Adrenal gland (tissue), 9 donors: ENCODE measurements at regions not wholly inside any gene's neighbourhood (a gene's known extent, or its start where the extent isn't known, plus 50 kb on each side); places are given as distances from the start of the nearest gene placed in this dataset.

Source experiments
- DNase-seq, 7 donors: peaks; one replicate each; pipeline ENCODE4 v3.0.0-alpha.2; 2019 to 2020
- H3K27ac ChIP-seq, 5 donors: fragments of 200-600 bp; sonication (generic) in 4 of 5; 1 replicate in 3 of 5; 2 replicates in 2 of 5; pipeline versions ENCODE4 v1.5.1 to v1.8.0; 2016 to 2020; ENCODE audit warnings: mild to moderate bottlenecking in 1 of 5
- H3K27me3 ChIP-seq: fragments of 200-600 bp; 2 replicates; pipeline ENCODE4 v1.8.0; 2021
- H3K36me3 ChIP-seq, 2 donors: fragments of 200-600 bp; replicated peaks in 1 of 2; 1 replicate in 1 of 2; 2 replicates in 1 of 2; pipeline versions ENCODE4 v1.5.1 to v1.8.0; 2018 to 2022
- H3K4me1 ChIP-seq, 2 donors: fragments of 200-600 bp; replicated peaks in 1 of 2; 1 replicate in 1 of 2; 2 replicates in 1 of 2; pipeline versions ENCODE4 v1.5.1 to v1.8.0; 2018 to 2021
- H3K4me3 ChIP-seq, 4 donors: fragments of 200-600 bp; sonication (generic) in 3 of 4; one replicate each; pipeline ENCODE4 v1.5.1; 2016 to 2018
- H3K9me3 ChIP-seq, 3 donors: fragments of 200-600 bp; sonication (generic) in 1 of 3; replicated peaks in 1 of 3; 1 replicate in 2 of 3; 2 replicates in 1 of 3; pipeline versions ENCODE4 v1.5.1 to v1.8.0; 2016 to 2021
- POLR2A ChIP-seq, 2 donors: fragments of 450-650 bp; IDR thresholded peaks; one replicate each; pipeline ENCODE4 v1.6.1; 2017; ENCODE audit warnings: antibody characterized with exemption in 2 of 2, mild to moderate bottlenecking in 2 of 2, moderate library complexity in 1 of 2
- WGBS, 4 donors: extraction: QIAGEN DNeasy Blood & Tissue Kit in 2 of 4; methylation state at CpG; one replicate each; pipeline versions ENCODE4 v1.1.5 to v1.1.7; 2013 to 2017; 5-methylcytosine and 5-hydroxymethylcytosine counted together
- intact Hi-C, 2 donors: fragments of 100-400 bp; cut with DNase I; formaldehyde crosslinking; loops; one replicate each; pipeline versions ENCODE4 v1.14.1 to v1.15.0; 2022 to 2023
- TF ChIP-seq, protein P1 (sequence below), 6 experiments: fragments of 450-650 bp in 4 of 6; fragments of 200-600 bp in 2 of 6; sonication (generic) in 1 of 6; IDR thresholded peaks; 1 replicate in 5 of 6; 2 replicates in 1 of 6; pipeline versions ENCODE4 v1.5.1 to v1.8.0; 2016 to 2021; ENCODE audit warnings: antibody characterized with exemption in 6 of 6, mild to moderate bottlenecking in 2 of 6, moderate library complexity in 1 of 6
- donor health status: healthy with polysubstance abuse.
- donor health status: Bipolar disorder and iron deficiency.
- donor health status: DM: yes; HTN: yes; CAD: no.
- donor health status: DM: no; HTN: no; CAD: no.
- donor health status: DM: no; HTN: no; CAD: no.

GRCh38 chr9:29043072-29043471 lies 1469.8 kb upstream of the C9orf72 start:
- no peak for DNase-seq
- no peak overlapping the region for H3K27ac ChIP-seq
- no peaks in the 10 kb centered on the region for H3K9me3 ChIP-seq
- H3K4me1 ChIP-seq, result no peaks in the 10 kb centered on the region
- intact Hi-C loops, result no loop called here
- no peaks in the 10 kb centered on the region for H3K36me3 ChIP-seq
- no peak overlapping the region for H3K4me3 ChIP-seq
- H3K27me3 ChIP-seq, result no peaks in the 10 kb centered on the region
- no peak for TF ChIP-seq POLR2A (IDR thresholded peaks at IDR 0.05)
- TF ChIP-seq, protein P1, sequence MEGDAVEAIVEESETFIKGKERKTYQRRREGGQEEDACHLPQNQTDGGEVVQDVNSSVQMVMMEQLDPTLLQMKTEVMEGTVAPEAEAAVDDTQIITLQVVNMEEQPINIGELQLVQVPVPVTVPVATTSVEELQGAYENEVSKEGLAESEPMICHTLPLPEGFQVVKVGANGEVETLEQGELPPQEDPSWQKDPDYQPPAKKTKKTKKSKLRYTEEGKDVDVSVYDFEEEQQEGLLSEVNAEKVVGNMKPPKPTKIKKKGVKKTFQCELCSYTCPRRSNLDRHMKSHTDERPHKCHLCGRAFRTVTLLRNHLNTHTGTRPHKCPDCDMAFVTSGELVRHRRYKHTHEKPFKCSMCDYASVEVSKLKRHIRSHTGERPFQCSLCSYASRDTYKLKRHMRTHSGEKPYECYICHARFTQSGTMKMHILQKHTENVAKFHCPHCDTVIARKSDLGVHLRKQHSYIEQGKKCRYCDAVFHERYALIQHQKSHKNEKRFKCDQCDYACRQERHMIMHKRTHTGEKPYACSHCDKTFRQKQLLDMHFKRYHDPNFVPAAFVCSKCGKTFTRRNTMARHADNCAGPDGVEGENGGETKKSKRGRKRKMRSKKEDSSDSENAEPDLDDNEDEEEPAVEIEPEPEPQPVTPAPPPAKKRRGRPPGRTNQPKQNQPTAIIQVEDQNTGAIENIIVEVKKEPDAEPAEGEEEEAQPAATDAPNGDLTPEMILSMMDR (IDR thresholded peaks at IDR 0.05), result no peak
- 48 to 69% (median 56%) methylated on average over 1 of the region's 1 CpG for WGBS, 4 donors

- H3K27ac ChIP-seq, result no peak overlapping the region
- no peak overlapping the region for H3K4me3 ChIP-seq
- no peak for DNase-seq
- no peaks in the 10 kb centered on the region for H3K9me3 ChIP-seq
- H3K36me3 ChIP-seq, result no peaks in the 10 kb centered on the region
- TF ChIP-seq, protein P1 (IDR thresholded peaks at IDR 0.05), result no peak
- TF ChIP-seq POLR2A (IDR thresholded peaks at IDR 0.05), result no peak
- H3K4me1 ChIP-seq, result no peaks in the 10 kb centered on the region
- 86 to 89% (median 88%) methylated on average over 2 of the region's 2 CpGs for WGBS, 4 donors
- H3K27me3 ChIP-seq, result no peaks in the 10 kb centered on the region
- intact Hi-C loops, result no loop called here
Observed at GRCh38 chr9:29044959-29045358, 1471.7 kb upstream of the C9orf72 start.

GRCh38 chr9:29060041-29060440 lies 1486.8 kb upstream of the C9orf72 start:
- Histone ChIP-seq H3K9me3 (no peaks in the 10 kb centered on the region), H3K27ac (no peak overlapping the region), H3K4me3 (no peak overlapping the region), H3K4me1 (no peaks in the 10 kb centered on the region), H3K27me3 (no peaks in the 10 kb centered on the region), H3K36me3 (no peaks in the 10 kb centered on the region)
- intact Hi-C loops, result no loop called here
- TF ChIP-seq POLR2A (IDR thresholded peaks at IDR 0.05), result no peak
- TF ChIP-seq, protein P1 (IDR thresholded peaks at IDR 0.05), result no peak
- no peak for DNase-seq
- WGBS, 4 donors, result 30 to 34% (median 31%) methylated on average over 1 of the region's 1 CpG

GRCh38 chr9:29062446-29062845 lies 1489.2 kb upstream of the C9orf72 start:
- no peak for DNase-seq
- intact Hi-C loops, result no loop called here
- no peaks in the 10 kb centered on the region for H3K27me3 ChIP-seq
- no peaks in the 10 kb centered on the region for H3K9me3 ChIP-seq
- H3K4me1 ChIP-seq, result no peaks in the 10 kb centered on the region
- TF ChIP-seq, protein P1 (IDR thresholded peaks at IDR 0.05), result no peak
- TF ChIP-seq POLR2A (IDR thresholded peaks at IDR 0.05), result no peak
- WGBS, 4 donors, result 21 to 32% (median 29%) methylated on average over 1 of the region's 1 CpG
- H3K36me3 ChIP-seq, result no peaks in the 10 kb centered on the region
- no peak overlapping the region for H3K27ac ChIP-seq
- H3K4me3 ChIP-seq, result no peak overlapping the region
